CD4-positive, alpha-beta T cell treated with Interferon gamma for 1 hour (primary cell): ENCODE measurements at regions not wholly inside any gene's neighbourhood (a gene's known extent, or its start where the extent isn't known, plus 50 kb on each side); places are given as distances from the start of the nearest gene placed in this dataset.

Experiments used
- DNase-seq: peaks from one replicate; pipeline ENCODE4 v3.0.0-alpha.2; 2020

GRCh38 chr14:73800970-73801515, 50.6 kb upstream of the PTGR2 start:
- no peak for DNase-seq

GRCh38 chr14:73797543-73798265, 53.9 kb upstream of the PTGR2 start:
- no peak for DNase-seq

GRCh38 chr14:73796893-73797542, 54.6 kb upstream of the PTGR2 start:
- no peak for DNase-seq

DNA sequence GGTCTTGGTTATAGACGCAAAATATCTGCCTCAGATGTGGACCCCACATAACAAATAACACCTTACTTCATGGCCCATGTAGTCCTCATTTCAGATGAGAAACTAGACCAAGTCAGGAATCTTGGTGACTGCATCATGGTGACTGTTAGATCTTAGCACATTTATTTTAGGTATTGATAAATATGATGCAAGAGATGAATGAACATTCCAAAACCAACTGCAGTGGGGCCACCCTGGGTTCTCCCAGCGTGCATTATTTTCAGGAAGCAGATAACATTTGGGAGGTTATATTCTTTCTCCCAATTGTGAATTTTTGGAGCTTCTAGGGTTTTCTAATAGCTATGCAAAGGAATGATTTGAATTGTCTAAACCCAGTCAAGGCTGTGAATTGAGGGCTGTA, 55.2 kb upstream of the PTGR2 start:
- no peak for DNase-seq

GRCh38 chr14:73795974-73796373, 55.7 kb upstream of the PTGR2 start:
- no peak for DNase-seq

- no peak for DNase-seq
Measured at GRCh38 chr14:73795466-73795865, 56.2 kb upstream of the PTGR2 start.

- no peak for DNase-seq
Measured at GRCh38 chr14:73794146-73794545, 57.5 kb upstream of the PTGR2 start.

GRCh38 chr14:73792481-73792880, 59.1 kb upstream of the PTGR2 start:
- no peak for DNase-seq

DNA sequence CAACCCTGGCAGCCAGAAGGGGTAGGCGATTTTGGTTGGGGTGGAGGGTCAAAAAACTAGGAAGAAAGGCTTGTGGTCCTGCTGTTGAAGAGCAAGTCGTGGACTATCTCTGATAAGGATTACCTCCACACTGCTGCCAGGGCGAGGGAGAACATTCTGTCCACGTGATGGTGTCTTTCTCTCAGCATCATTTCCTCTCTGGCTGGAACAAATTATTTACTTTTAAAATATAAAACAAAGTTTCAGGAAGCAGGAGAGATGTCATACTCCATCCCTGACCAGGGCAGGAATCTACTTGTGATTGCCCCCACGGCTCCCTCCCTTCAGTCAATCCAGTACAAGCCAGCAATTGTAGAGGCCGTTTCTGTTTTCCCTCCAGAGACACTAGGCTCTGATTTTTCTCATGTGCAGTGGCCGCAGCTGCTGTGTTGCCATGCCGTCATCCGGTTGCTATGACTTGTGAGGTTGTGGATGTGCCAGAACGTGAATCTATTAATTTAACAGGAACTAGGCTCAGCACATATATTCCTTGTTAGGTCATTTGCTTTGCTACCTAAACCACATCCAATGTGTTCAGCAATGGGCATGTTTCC, 61.5 kb upstream of the PTGR2 start:
- no peak for DNase-seq

DNA sequence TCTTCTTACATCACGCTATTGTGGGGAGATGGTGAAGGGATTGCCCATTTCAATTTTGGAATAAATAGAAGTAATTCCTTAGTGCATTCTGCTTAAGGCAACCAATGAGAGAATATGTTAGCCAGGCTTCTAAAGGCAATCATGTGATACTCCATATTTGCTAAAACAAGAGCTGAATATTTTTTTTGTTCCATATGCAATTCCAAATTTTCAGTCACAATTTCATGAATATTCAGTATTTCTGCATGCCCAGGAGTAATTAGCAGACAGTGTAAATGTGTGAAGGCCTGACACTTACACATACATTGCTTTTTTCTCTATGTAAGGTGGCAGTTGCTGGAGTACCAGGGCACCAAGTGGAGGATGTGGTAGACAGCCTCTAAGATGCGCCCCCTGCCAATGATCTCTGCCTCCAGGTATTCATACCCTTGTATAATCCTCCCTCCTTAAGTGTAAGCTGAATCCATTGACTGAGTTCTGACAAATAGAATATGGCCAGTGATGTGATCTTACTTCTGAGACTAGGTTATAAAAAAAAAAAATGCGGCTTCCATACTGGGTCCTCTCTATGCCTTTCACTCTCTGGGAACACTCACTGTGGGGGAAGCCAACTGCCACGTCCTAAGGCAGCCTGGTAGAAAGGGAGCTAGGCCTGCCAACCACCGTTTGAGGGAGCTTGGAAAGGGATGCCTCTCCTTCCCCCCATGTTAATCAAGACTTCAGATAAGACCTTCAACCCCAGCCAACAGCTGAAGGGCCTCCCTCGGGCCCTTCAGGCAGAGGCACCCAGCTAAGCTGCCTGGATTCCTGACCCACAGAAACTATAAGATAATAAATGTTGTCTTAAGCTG, 62.7 kb upstream of the PTGR2 start:
- no peak for DNase-seq

- DNase-seq = no peak
Measured at GRCh38 chr14:73788317-73788598, 63.4 kb upstream of the PTGR2 start.

DNA sequence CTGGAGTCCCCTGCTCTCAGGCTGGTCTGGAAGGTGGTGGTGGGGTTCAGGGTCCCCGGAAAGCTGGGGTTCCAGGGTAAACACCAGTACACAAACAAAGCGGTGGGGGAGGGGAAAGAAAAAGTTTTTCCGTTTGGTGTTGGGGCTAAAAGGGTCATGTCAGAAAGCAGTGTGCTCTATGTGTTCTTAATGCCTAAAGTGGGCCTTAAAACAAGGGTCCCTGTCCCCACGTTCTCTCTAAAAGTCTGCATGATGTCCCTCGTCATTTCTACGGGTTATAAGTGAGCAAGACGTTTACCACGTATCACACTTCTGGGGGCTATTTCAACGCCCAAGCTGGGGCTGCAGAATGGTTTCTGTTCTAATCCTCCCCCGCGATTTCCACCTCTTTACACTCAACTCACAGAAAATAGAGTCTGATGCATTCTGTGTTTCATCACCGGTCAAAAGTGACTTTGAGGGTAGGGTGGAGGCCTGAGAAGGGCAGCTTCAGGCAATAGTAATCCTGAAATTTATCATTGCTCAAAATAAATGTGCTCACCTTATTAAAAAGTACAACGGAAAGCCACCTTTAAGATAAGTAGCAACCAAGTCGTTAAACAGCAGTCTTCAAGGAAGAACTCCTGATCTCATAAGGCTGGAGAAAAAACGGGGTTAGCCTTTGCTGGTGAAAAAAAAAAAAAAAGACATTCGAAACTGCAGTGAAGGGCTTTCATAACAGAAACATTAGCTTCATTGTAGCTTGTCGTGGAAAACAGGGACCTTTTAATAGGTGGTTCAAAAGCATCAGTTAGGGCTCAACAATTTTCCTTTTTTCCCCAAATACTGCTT, 63.9 kb upstream of the PTGR2 start:
- DNase-seq = no peak

DNA sequence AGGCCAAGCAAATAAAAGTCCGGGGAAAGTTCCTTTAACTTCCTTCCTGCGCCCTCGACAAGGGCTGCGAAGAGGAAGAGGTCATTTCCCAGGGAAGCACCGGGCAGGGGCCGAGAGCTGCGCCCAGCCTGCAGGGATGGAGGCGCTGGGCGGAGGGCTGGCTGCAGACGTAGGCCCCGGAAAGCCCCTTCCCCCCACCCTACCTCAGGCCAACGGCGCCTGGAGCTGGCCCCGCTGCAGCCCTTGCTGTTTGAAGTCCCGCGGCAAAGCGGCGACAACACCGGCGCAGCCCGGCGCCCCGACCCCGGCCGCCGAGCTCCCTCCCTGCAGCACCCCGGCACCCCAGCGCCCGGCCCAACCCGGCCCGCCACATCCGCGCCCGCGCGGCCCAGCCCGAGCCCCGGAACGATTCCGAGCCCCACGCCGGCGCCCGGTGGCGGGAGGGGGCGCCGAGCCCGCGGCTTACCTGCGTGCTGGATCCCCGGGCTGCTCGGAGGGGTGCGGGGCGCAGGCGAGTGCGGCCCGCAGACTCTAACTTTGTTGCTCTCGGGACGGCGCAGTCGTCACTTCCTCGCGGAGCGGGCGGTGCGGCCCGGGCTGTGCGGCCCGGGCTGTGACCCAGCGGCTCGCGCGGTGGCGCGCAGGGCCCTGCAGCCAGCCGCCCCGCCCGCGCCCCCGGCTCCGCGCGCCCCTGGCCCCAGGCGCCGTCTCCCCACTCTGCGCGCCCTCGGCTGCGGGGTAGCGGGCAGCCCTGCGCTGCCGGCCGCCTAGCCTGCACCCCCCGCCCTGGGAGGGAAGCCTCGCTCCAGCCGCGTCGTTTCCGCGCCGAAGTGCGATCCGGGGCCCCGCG, 64.8 kb upstream of the PTGR2 start:
- peak; percentile 64 for DNase-seq

GRCh38 chr14:73785834-73786635, 65.6 kb upstream of the PTGR2 start:
- peak; percentile 67 for DNase-seq

DNA sequence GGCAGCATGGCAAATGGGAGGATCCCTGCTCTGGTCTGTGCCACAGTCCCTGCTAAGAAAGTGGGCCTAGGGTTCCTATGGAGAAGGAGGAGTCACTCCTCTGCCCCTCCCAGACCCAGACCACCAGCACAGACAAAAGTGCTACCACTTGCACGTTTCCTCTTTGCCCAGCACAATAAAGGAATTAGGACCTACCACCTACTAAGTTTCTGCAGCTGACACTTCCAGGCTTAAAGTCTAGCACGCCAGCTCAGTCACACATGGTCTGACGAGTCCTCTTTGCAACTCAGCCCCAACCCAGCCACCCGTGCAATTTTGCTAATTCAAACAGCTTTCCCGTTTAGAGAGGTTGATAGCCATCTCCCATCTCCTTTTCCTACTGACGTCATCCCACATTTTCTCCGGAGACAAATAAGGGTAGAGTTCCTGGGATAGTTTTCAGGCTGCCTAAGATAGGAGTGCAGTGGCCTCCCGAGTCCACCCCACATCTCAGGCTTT, 66.2 kb upstream of the PTGR2 start:
- DNase-seq = no peak

DNA sequence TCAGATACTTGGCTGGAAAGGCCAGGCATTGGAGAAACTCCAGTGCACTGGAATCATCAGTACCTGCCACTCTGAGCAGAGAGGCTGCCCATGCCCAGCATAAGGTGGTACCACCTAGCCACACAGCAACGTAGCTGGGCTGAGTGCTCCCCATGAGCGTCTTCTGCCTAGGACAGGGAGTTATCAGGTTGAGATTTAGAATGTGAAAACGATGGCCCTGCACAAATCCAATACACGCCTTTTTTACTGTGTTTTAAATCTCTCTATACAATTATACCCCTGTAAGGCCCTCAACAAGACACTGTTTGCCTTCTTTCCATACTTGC, 66.7 kb upstream of the PTGR2 start:
- DNase-seq = no peak

DNA sequence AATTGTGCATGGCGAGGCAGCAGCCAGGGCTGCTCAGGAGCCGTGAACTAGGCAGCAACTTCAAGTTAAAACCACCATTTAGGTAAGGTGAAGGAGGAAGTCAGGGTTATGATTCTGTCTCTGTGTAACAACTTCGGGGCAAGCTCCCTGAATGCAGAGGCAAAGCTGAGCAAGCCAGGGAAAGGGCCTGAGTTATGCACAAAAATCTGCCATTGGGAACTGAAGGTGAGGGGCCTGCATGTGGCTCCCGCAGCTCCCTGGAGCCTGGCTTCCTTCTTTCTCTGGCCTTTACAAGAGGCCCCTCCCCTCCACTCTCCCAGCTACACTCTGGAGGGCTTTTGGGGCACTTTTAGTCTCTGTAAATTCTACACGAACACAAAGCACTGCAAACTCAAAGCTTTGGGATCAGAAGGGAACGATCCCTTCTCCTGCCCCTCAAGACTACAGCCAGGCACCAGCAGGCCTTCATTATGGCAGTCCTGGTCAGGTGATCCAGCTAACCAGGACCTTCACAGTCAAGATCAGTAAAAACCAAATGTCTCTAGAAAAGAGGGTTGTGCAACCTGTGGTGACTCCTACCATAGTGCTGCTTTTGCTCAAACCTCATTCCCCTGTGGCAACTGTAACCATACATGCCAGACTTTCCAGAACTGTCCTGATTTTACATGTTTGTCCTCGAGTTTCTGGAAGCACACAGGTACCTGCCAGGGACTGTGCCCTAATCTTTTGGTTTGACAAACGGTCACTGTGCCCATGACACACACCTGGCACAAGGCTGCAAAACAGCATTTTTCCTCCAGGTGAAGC, 67.2 kb upstream of the PTGR2 start:
- DNase-seq = no peak

- no peak for DNase-seq
Measured at GRCh38 chr14:73783107-73783727, 68.4 kb upstream of the PTGR2 start.

DNA sequence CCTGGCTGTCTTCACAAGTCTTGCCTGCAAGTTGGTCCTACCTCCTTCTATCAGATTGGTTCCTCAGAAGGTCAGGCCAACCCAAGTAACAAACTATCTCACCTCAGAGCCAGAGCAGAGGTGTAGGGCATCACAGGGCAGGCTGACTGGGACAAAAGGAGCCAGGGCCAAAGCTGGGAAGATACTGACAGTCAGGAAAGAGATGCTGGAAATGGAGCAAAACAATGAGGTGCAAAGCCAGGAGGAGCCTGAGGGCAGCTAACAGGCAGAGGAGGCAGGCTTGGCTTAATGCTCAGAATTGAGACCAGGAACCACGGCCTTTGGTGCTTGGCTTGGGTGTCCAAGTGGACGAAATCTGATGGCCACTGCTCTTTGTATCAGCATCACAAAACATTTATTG, 68.4 kb upstream of the PNMA1 start:
- no peak for DNase-seq
